ENCODE measurements at regions not wholly inside any gene's neighbourhood (a gene's known extent, or its start where the extent isn't known, plus 50 kb on each side); places are given as distances from the start of the nearest gene placed in this dataset.

DNA sequence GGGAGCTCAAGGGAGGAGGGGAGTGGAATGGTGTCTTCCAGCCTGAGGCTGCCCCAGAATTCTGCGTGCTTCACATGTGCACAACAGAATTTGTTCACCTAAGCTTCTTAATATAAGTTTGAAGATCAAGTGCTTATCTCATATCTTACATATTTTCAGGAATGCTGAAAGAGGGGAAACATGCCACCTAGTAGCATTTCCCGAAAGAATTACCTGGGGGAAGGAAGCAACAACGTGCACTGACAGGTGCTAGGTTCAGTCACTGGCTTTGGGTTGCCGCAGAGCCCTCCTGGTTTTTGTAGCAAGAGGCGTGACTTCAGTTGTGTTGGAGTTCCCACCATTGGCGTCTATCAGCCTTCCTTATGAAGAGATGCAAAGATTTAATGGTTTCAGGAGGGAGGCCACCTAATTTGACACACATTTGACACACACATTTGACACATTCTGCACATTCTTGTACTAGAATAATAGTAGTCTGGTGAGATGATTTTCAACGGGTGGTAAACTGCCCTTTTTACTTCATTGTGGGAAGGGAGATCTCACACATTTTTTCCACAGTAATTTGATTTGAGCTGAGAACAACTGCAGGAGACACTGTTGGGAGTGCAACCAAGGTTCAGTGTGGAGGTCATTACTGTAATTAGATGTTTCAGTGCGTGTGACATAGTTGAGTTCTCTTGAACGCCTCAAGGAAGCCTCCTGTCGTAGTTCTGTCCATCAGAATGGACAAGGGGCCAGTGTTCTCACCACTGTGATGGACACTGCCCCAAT lies 481.3 kb downstream of the CCDC171 start:
- H3K36me3 ChIP-seq, result no peaks in the 10 kb centered on the region
- H3K9me3 ChIP-seq, result no peaks in the 10 kb centered on the region
- no peak overlapping the region for H3K4me3 ChIP-seq
- H3K27me3 ChIP-seq (replicated peaks; ENCODE audit: insufficient read depth), result no peaks in the 10 kb centered on the region
- ATAC-seq (ENCODE audit: insufficient number of reproducible peaks, low FRiP score, low read depth) (no peak), DNase-seq (ENCODE audit: low spot score) (no peak)
- H3K27ac ChIP-seq, result no peak overlapping the region
- H3K4me1 ChIP-seq (ENCODE audit: control insufficient read depth in 1 of 2, low read depth in 2 of 2), result no peaks in the 10 kb centered on the region
- TF ChIP-seq, protein P1, sequence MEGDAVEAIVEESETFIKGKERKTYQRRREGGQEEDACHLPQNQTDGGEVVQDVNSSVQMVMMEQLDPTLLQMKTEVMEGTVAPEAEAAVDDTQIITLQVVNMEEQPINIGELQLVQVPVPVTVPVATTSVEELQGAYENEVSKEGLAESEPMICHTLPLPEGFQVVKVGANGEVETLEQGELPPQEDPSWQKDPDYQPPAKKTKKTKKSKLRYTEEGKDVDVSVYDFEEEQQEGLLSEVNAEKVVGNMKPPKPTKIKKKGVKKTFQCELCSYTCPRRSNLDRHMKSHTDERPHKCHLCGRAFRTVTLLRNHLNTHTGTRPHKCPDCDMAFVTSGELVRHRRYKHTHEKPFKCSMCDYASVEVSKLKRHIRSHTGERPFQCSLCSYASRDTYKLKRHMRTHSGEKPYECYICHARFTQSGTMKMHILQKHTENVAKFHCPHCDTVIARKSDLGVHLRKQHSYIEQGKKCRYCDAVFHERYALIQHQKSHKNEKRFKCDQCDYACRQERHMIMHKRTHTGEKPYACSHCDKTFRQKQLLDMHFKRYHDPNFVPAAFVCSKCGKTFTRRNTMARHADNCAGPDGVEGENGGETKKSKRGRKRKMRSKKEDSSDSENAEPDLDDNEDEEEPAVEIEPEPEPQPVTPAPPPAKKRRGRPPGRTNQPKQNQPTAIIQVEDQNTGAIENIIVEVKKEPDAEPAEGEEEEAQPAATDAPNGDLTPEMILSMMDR (IDR thresholded peaks at IDR 0.05), result no peak

DNA sequence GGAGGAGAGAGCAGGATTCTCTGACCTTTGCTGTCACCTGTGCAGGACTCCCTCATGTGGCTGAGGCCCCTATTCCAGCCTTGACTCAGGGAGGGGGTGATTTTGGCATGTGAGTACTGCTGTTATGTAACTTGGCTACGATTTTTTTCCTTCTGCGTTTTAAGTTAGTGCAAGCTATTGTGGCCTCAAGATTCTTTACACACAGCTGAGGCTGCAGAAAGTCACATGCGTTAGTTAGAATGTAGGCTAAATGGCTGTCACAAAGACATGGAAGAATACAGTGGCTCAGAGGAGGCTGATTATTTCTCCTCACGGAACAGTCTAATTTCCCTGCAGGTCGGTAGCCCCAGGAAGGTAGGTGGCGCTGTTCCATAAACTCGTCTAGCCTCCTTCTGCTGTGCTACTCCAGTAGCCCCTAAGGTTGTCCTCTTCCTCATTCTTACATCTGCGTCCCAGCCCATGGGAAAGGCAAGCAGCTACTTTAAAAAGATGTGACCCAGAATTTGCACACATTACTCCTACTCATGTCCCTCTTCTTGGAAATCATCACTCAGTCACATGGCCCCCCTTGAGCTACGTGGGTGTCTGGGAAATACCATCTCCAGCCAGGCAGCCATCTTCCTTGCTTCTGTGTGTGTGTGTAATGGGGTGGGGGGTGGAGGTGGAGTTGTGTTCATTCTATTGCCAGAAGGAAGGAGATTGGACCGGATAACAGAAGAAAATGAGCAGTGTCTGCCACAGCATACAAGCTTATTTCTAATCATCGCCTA lies 486.6 kb downstream of the CCDC171 start:
- no peak for ATAC-seq (ENCODE audit: insufficient number of reproducible peaks, low FRiP score, low read depth)
- H3K27ac ChIP-seq, result no peak overlapping the region
- TF ChIP-seq, protein P1 (IDR thresholded peaks at IDR 0.05), result no peak
- H3K4me3 ChIP-seq, result no peak overlapping the region
- H3K36me3 ChIP-seq, result no peaks in the 10 kb centered on the region
- no peaks in the 10 kb centered on the region for H3K27me3 ChIP-seq (replicated peaks; ENCODE audit: insufficient read depth)
- H3K9me3 ChIP-seq, result no peaks in the 10 kb centered on the region
- H3K4me1 ChIP-seq (ENCODE audit: control insufficient read depth in 1 of 2, low read depth in 2 of 2), result no peaks in the 10 kb centered on the region
- no peak for DNase-seq (ENCODE audit: low spot score)

DNA sequence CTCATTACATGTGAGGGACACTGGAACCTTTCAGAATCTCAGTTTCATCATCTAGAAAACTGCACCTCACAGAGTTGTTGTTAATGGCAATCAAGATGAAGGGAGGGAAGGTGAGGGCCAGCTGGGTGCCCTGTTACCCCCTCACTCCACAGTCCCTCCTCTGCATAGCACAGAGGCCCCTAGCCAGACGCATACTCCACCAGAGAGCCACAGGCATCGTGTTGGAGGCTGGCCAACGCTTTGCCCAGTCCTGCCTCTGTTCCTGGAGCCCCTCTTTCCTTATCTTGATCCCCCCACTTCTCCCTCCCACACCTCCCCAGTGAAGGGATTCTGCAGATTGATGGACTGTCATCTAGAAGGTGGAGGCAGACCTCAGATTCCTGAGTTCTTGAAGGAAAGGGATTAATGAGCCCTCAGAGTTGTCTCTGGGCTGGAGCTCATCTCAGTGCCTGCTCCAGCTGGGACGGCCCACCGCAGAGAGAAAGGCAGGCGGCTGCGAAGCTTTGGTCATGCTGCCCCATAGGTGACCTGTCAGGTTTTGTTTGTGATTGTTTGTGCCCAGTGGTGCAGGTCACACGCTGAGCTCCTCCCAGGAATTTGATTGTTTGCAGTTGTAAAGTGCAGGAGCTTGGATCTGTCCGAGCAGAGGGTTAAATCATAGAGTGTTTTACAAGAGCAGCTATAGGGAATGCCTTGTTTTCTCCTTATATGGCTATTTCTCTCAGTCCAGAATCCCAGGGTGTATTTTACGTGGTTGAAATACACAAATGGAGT lies 487.3 kb downstream of the CCDC171 start:
- TF ChIP-seq, protein P1 (IDR thresholded peaks at IDR 0.05), result no peak
- DNase-seq (ENCODE audit: low spot score) (no peak), ATAC-seq (ENCODE audit: insufficient number of reproducible peaks, low FRiP score, low read depth) (no peak)
- Histone ChIP-seq H3K4me1 (ENCODE audit: control insufficient read depth in 1 of 2, low read depth in 2 of 2) (no peaks in the 10 kb centered on the region), H3K4me3 (no peak overlapping the region), H3K36me3 (no peaks in the 10 kb centered on the region), H3K27me3 (replicated peaks; ENCODE audit: insufficient read depth) (no peaks in the 10 kb centered on the region), H3K27ac (no peak overlapping the region), H3K9me3 (no peaks in the 10 kb centered on the region)

DNA sequence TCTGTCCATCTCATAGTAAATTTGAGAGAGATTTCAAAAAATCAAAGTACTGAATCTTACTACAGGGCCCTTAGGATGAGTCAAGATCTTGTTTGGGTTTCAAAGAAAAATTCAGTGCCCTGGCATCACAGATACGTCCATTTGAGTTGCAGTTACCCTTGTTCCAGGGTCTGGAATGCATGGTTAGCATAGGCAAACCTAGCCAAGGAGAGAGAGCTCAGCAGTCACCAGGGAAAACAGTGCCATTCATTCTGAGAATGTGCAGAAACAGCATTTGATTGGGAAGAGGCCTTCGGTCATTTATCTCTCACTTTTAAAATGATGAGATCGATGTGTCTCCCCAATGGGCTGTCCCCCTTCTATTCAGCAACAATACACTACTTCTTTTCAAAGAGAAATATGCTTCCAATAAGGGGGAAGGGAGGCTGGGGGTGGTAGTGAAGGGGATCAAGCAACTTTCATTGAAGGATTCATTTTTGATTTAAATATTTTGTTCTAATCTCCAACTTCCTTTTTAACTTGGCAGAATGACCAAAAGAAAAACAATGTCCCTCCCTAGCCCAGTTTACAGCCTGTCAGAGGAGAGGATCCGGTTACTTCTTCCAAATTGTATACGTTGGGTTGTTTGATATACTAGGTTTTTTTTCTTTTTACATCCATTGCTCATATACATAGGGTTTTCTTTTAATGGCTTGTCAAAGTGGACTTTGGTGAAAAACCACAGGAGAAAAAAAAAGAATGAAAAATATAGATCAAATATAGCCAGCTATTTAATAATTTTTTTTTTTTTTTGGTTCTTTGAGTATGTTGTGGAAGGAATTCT lies 491.1 kb downstream of the CCDC171 start:
- H3K4me3 ChIP-seq, result no peak overlapping the region
- ATAC-seq (ENCODE audit: insufficient number of reproducible peaks, low FRiP score, low read depth) (no peak), DNase-seq (ENCODE audit: low spot score) (no peak)
- H3K9me3 ChIP-seq, result no peaks in the 10 kb centered on the region
- H3K4me1 ChIP-seq (ENCODE audit: control insufficient read depth in 1 of 2, low read depth in 2 of 2), result no peaks in the 10 kb centered on the region
- no peaks in the 10 kb centered on the region for H3K36me3 ChIP-seq
- TF ChIP-seq, protein P1 (IDR thresholded peaks at IDR 0.05), result no peak
- H3K27me3 ChIP-seq (replicated peaks; ENCODE audit: insufficient read depth), result no peaks in the 10 kb centered on the region
- H3K27ac ChIP-seq, result no peak overlapping the region

All from thoracic aorta (tissue), 2 donors.